ENCODE measurements at regions not wholly inside any gene's neighbourhood (a gene's known extent, or its start where the extent isn't known, plus 50 kb on each side); places are given as distances from the start of the nearest gene placed in this dataset.

GRCh38 chr3:139280027-139280671 lies 63.7 kb upstream of the MRPS22 start:
- TF ChIP-seq GATA3 (IDR thresholded peaks at IDR 0.05; ENCODE audit: low read depth, low read length) (no peak), GATA2 (IDR thresholded peaks at IDR 0.05; ENCODE audit: low read depth, low read length) (no peak)

All from SH-SY5Y (cell line).